ENCODE measurements at regions not wholly inside any gene's neighbourhood (a gene's known extent, or its start where the extent isn't known, plus 50 kb on each side); places are given as distances from the start of the nearest gene placed in this dataset.

- ChIA-PET CTCF (ENCODE audit: unreplicated experiment) (no interaction called here), POLR2A (interaction anchor here (1.2 kb wide), 1 partner anchor 26 kb away, joined by 5 read pairs; no protein-coding TSS in a partner anchor)
- no peak overlapping the region for H3K4me3 ChIP-seq (ENCODE audit: low read depth, low read length, poor library complexity, severe bottlenecking)
- no peaks in the 10 kb centered on the region for H3K36me3 ChIP-seq (ENCODE audit: insufficient read depth, low read length)
- no peak overlapping the region for H2AFZ ChIP-seq (ENCODE audit: low read length)
- no peak for DNase-seq (ENCODE audit: low spot score)
- H3K4me1 ChIP-seq (ENCODE audit: insufficient read depth, low read length, poor library complexity, severe bottlenecking) = no peaks in the 10 kb centered on the region
- TF ChIP-seq CTCF (conservative IDR thresholded peaks at IDR 0.05; ENCODE audit: low read length) (no peak), EZH2phosphoT487 (IDR thresholded peaks at IDR 0.05; ENCODE audit: borderline replicate concordance, low read depth, low read length) (no peak)
- H3K27ac ChIP-seq (ENCODE audit: low read depth, low read length, poor library complexity, severe bottlenecking) = no peak overlapping the region
- no peaks in the 10 kb centered on the region for H3K79me2 ChIP-seq (ENCODE audit: insufficient read depth, low read depth, low read length)
- no peaks in the 10 kb centered on the region for H3K9me2 ChIP-seq (ENCODE audit: insufficient read depth, low read length)
- no peaks in the 10 kb centered on the region for H3K9me3 ChIP-seq (ENCODE audit: low read length)
- H3K4me2 ChIP-seq (ENCODE audit: low read length) = no peak overlapping the region
- no TSS peak for BruUV-seq (replicated peaks)
- H4K20me1 ChIP-seq (ENCODE audit: insufficient read depth, low read length) = no peaks in the 10 kb centered on the region
- intact Hi-C loops (cut with micrococcal nuclease; ENCODE audit: unreplicated experiment) = no loop called here
Observed at GRCh38 chr12:88960213-88960878, 380.1 kb upstream of the KITLG start.

- ChIA-PET POLR2A (interaction anchor here (0.7 to 0.9 kb wide), 2 partner anchors 65 to 222 kb away, joined by 3 read pairs; no protein-coding TSS in a partner anchor), CTCF (ENCODE audit: unreplicated experiment) (no interaction called here)
- no peak for DNase-seq (ENCODE audit: low spot score)
- no peaks in the 10 kb centered on the region for H3K79me2 ChIP-seq (ENCODE audit: insufficient read depth, low read depth, low read length)
- H2AFZ ChIP-seq (ENCODE audit: low read length) = no peak overlapping the region
- H3K4me2 ChIP-seq (ENCODE audit: low read length) = no peak overlapping the region
- no peaks in the 10 kb centered on the region for H3K36me3 ChIP-seq (ENCODE audit: insufficient read depth, low read length)
- H3K4me3 ChIP-seq (ENCODE audit: low read depth, low read length, poor library complexity, severe bottlenecking) = no peak overlapping the region
- no TSS peak for BruUV-seq (replicated peaks)
- H3K9me3 ChIP-seq (ENCODE audit: low read length) = no peaks in the 10 kb centered on the region
- intact Hi-C loops (cut with micrococcal nuclease; ENCODE audit: unreplicated experiment) = no loop called here
- H3K27ac ChIP-seq (ENCODE audit: low read depth, low read length, poor library complexity, severe bottlenecking) = no peak overlapping the region
- H4K20me1 ChIP-seq (ENCODE audit: insufficient read depth, low read length) = no peaks in the 10 kb centered on the region
- TF ChIP-seq CTCF (conservative IDR thresholded peaks at IDR 0.05; ENCODE audit: low read length) (no peak), EZH2phosphoT487 (IDR thresholded peaks at IDR 0.05; ENCODE audit: borderline replicate concordance, low read depth, low read length) (no peak)
- no peaks in the 10 kb centered on the region for H3K4me1 ChIP-seq (ENCODE audit: insufficient read depth, low read length, poor library complexity, severe bottlenecking)
- no peaks in the 10 kb centered on the region for H3K9me2 ChIP-seq (ENCODE audit: insufficient read depth, low read length)
Observed at GRCh38 chr12:88958946-88959345, 378.7 kb upstream of the KITLG start.

GRCh38 chr12:88958153-88958552 is 377.9 kb upstream of the KITLG start:
- no TSS peak for BruUV-seq (replicated peaks)
- DNase-seq (ENCODE audit: low spot score) = no peak
- POLR2A ChIA-PET = interaction anchor here (0.7 kb wide), 1 partner anchor 223 kb away, joined by 3 read pairs; no protein-coding TSS in a partner anchor

More at GRCh38 chr12:88958153-88958552, 377.9 kb upstream of the KITLG start:
- Histone ChIP-seq H3K4me1 (ENCODE audit: insufficient read depth, low read length, poor library complexity, severe bottlenecking) (no peaks in the 10 kb centered on the region), H3K27ac (ENCODE audit: low read depth, low read length, poor library complexity, severe bottlenecking) (no peak overlapping the region), H3K4me3 (ENCODE audit: low read depth, low read length, poor library complexity, severe bottlenecking) (no peak overlapping the region), H4K20me1 (ENCODE audit: insufficient read depth, low read length) (no peaks in the 10 kb centered on the region), H3K9me3 (ENCODE audit: low read length) (no peaks in the 10 kb centered on the region), H3K36me3 (ENCODE audit: insufficient read depth, low read length) (no peaks in the 10 kb centered on the region), H2AFZ (ENCODE audit: low read length) (no peak overlapping the region), H3K79me2 (ENCODE audit: insufficient read depth, low read depth, low read length) (no peaks in the 10 kb centered on the region), H3K9me2 (ENCODE audit: insufficient read depth, low read length) (no peaks in the 10 kb centered on the region), H3K4me2 (ENCODE audit: low read length) (no peak overlapping the region)
- CTCF ChIA-PET (ENCODE audit: unreplicated experiment) = no interaction called here
- TF ChIP-seq EZH2phosphoT487 (IDR thresholded peaks at IDR 0.05; ENCODE audit: borderline replicate concordance, low read depth, low read length) (no peak), CTCF (conservative IDR thresholded peaks at IDR 0.05; ENCODE audit: low read length) (no peak)
- intact Hi-C loops (cut with micrococcal nuclease; ENCODE audit: unreplicated experiment) = no loop called here
